Calu3 (cell line): ENCODE measurements at regions not wholly inside any gene's neighbourhood (a gene's known extent, or its start where the extent isn't known, plus 50 kb on each side); places are given as distances from the start of the nearest gene placed in this dataset.
"Not testable (repeated sequence)": the region's sequence is repeated elsewhere in the genome, so short reads cannot be mapped to it uniquely, and the experiment has no call there.

Experiments
- BruUV-seq: library from RNA; stranded (reverse); fragments of 400-500 nt; replicated peaks from 2 replicates; lab custom pipeline; 2021; lab: Mats Ljungman, UMichigan
- CTCF ChIA-PET: fragments of 300-600 bp; sonication (Branson Sonifier 250); formaldehyde crosslinking; loops from one replicate; lab custom pipeline; 2022; ENCODE audit warnings: antibody characterized with exemption; lab: Charles Lee
- DNase-seq: peaks from one replicate; pipeline ENCODE4 v3.0.0; 2022
- H3K27ac Mint-ChIP-seq: one replicate; pipeline ENCODE4 v1.8.0; 2022; ENCODE audit warnings: mixed read lengths; ENCODE audit not compliant: unreplicated experiment
- H3K27me3 Mint-ChIP-seq: one replicate; pipeline ENCODE4 v1.8.0; 2022; ENCODE audit warnings: mixed read lengths; ENCODE audit not compliant: unreplicated experiment
- H3K36me3 Mint-ChIP-seq: one replicate; pipeline ENCODE4 v1.8.0; 2022; ENCODE audit warnings: mild to moderate bottlenecking, moderate library complexity, mixed read lengths; ENCODE audit not compliant: insufficient read depth, unreplicated experiment
- H3K4me1 Mint-ChIP-seq: one replicate; pipeline ENCODE4 v1.8.0; 2022; ENCODE audit warnings: mild to moderate bottlenecking, low read depth, mixed read lengths; ENCODE audit not compliant: unreplicated experiment
- H3K4me3 Mint-ChIP-seq: one replicate; pipeline ENCODE4 v1.8.0; 2022; ENCODE audit warnings: mild to moderate bottlenecking, low read depth, moderate library complexity, mixed read lengths; ENCODE audit not compliant: unreplicated experiment
- H3K9me3 Mint-ChIP-seq: one replicate; pipeline ENCODE4 v1.8.0; 2022; ENCODE audit warnings: low read depth, mixed read lengths; ENCODE audit not compliant: unreplicated experiment
- CTCF ChIP-seq: fragments of 200-600 bp; IDR thresholded peaks from one replicate; pipeline ENCODE4 v1.8.0; 2022; ENCODE audit warnings: antibody characterized with exemption; ENCODE audit not compliant: unreplicated experiment
- intact Hi-C: fragments of 100-400 bp; cut with micrococcal nuclease; formaldehyde crosslinking; loops from one replicate; pipeline ENCODE4 v1.10.0; 2022; ENCODE audit not compliant: unreplicated experiment

DNA sequence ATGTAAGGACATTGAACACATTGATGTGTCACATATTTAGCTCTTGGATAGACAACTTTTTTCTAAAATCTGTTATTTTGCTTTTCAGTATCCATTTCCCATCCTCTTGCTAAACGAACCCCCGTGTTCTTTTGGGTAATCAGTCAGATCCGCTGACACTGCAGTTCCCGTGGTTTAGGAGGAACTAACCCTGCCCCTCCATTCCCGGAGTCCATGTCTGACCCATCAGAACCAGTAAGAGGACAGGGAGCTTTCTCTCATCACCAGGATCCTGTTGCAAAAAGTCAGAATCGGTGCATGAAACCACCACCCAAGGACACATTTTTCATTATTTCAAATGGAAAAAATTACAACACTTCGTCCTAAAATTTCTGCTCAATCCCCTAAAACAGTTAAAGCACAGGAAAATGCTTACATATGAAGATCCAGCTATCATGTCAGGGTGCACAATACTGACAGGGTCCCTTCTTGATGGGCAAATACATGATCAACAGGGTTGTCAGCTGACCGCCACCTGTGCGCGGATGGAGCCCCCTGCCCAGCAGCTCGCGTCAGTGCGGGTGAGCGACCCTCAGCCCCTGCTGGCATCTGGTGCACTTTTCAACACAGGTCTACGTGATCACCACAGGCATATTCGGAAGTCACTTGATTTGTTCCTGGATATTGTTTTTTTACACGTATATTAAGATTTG is 276.8 kb downstream of the ADGRD1 start:
- BruUV-seq: no TSS peak
- TF ChIP-seq CTCF: no peak
- DNase-seq: no peak
- intact Hi-C loops: no loop called here
- Mint-ChIP-seq H3K36me3 (peaks cover 5% of the 10 kb centered on the region), H3K9me3 (no peaks in the 10 kb centered on the region), H3K27ac (no peak overlapping the region), H3K4me1 (peaks cover 14% of the 10 kb centered on the region), H3K27me3 (peaks cover 27% of the 10 kb centered on the region), H3K4me3 (no peak overlapping the region)
- CTCF ChIA-PET: interaction anchor here (0.7 to 2.4 kb wide), 3 partner anchors 12 to 261 kb away, joined by 3 to 7 read pairs (median 4); no protein-coding TSS in a partner anchor

GRCh38 chr12:131231032-131231980 is 277.6 kb downstream of the ADGRD1 start:
- TF ChIP-seq CTCF: no peak
- intact Hi-C loops: no loop called here
- Mint-ChIP-seq H3K4me1 (peaks cover 22% of the 10 kb centered on the region), H3K4me3 (no peak overlapping the region), H3K9me3 (no peaks in the 10 kb centered on the region), H3K27me3 (peaks cover 27% of the 10 kb centered on the region), H3K36me3 (peaks cover 5% of the 10 kb centered on the region), H3K27ac (peak overlapping the region; percentile 2)
- CTCF ChIA-PET: no interaction called here
- BruUV-seq: no TSS peak
- DNase-seq: no peak

GRCh38 chr12:131232036-131232435 is 278.3 kb downstream of the ADGRD1 start:
- intact Hi-C loops: no loop called here
- CTCF ChIA-PET: no interaction called here
- DNase-seq: no peak
- H3K4me3 Mint-ChIP-seq: no peak overlapping the region
- peaks cover 24% of the 10 kb centered on the region for H3K4me1 Mint-ChIP-seq
- TF ChIP-seq CTCF: no peak
- H3K27ac Mint-ChIP-seq: peak overlapping the region; percentile 2
- H3K9me3 Mint-ChIP-seq: no peaks in the 10 kb centered on the region
- no TSS peak for BruUV-seq
- H3K27me3 Mint-ChIP-seq: peaks cover 27% of the 10 kb centered on the region
- peaks cover 5% of the 10 kb centered on the region for H3K36me3 Mint-ChIP-seq

GRCh38 chr12:131232872-131233271 is 279.2 kb downstream of the ADGRD1 start:
- peaks cover 27% of the 10 kb centered on the region for H3K27me3 Mint-ChIP-seq
- BruUV-seq, DNase-seq, H3K4me3 Mint-ChIP-seq, H3K36me3 Mint-ChIP-seq, H3K9me3 Mint-ChIP-seq, H3K27ac Mint-ChIP-seq, CTCF ChIA-PET, intact Hi-C loops: not testable (repeated sequence)
- H3K4me1 Mint-ChIP-seq: peaks cover 31% of the 10 kb centered on the region

DNA sequence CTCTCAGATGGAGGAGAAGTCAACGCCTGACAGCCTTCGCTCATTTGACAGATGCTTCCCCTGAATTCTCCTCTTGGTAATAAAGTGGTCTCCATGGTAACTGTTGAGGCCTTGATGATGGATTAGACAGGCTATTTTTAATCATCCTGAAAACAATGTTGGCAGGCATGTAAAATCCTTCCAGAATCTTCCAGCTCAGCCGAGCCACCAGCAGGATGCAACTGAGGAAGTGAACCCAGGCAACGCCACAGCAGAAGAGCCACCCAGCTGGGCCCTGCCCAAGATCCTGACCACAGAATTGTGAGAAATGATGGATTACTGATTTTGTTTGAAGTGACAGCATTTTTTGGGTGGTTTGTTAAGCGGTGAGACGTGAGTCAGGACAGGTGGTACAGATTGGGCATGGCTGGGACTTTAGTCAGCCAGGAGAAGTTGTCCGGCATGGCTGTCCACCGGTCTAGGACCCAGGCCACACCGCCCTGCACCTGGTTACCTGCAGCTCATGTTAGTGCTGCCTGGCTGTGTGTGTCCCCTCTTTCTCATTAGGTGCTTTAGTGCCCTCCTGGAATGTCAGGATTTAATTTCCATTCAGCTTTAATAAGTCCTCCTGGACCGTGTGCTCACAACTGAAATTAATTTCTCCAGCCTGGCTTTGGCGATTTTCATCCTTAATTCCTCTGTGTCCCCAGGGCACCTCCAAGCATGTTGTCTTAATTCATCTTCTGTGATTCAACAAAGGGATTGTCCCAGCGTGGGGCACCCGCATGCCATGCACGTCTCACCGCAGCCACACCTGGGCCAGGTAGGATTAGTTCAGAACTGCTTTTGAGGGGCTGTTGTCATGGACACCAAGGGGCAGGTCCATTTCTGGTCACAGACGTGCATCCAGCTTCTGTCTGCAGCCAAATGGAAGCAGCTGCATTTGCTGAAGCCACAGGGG is 280.4 kb downstream of the ADGRD1 start:
- peak; percentile 64 for DNase-seq
- intact Hi-C loops, BruUV-seq, H3K9me3 Mint-ChIP-seq, CTCF ChIA-PET, H3K4me3 Mint-ChIP-seq: not testable (repeated sequence)
- peaks cover 14% of the 10 kb centered on the region for H3K36me3 Mint-ChIP-seq
- peaks cover 27% of the 10 kb centered on the region for H3K27me3 Mint-ChIP-seq
- H3K27ac Mint-ChIP-seq: peak overlapping the region; percentile 34
- H3K4me1 Mint-ChIP-seq: peaks cover 31% of the 10 kb centered on the region

DNA sequence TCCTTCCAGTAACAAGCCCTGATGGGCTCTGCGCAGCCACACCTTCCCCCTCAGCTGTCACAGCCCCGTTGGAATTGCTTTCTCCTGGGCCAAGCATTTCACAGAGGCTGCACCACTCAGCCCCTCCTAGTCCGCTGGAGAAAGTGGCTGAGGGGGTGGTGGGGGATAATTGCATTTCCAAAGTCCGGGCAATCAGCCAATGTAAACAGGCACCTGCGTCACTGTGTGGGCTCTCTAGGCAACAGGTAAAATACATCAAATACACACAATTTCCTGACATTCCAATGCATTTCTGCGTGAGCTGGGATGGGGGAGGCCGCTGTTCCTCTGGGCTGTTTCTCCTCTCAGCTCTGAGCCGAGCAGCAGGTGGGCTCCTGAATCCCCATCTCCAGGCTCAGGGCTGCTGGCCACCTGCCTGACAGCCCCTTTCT is 281.1 kb downstream of the ADGRD1 start:
- peaks cover 14% of the 10 kb centered on the region for H3K36me3 Mint-ChIP-seq
- H3K27me3 Mint-ChIP-seq: peaks cover 21% of the 10 kb centered on the region
- peak; percentile 59 for DNase-seq
- intact Hi-C loops, H3K4me3 Mint-ChIP-seq, CTCF ChIA-PET, H3K9me3 Mint-ChIP-seq, BruUV-seq: not testable (repeated sequence)
- H3K27ac Mint-ChIP-seq: peak overlapping the region; percentile 19
- H3K4me1 Mint-ChIP-seq: peaks cover 27% of the 10 kb centered on the region
